Smooth muscle cell (in vitro differentiated cells): ENCODE measurements at regions not wholly inside any gene's neighbourhood (a gene's known extent, or its start where the extent isn't known, plus 50 kb on each side); places are given as distances from the start of the nearest gene placed in this dataset.
A peak's percentile ranks its signal among the peaks of the same experiment; 100 is the strongest.

ENCODE experiments used
- DNase-seq: peaks from one replicate; lab custom pipeline; 2025; ENCODE audit not compliant: unreplicated experiment; lab: John Stamatoyannopoulos, UW
- H2AFZ ChIP-seq: fragments of 200-600 bp; sonication (generic); 2 replicates; pipeline ENCODE4 v1.6.0; 2016; ENCODE audit warnings: antibody characterized with exemption, low read depth, mild to moderate bottlenecking
- H3F3A ChIP-seq: fragments of 200-600 bp; sonication (generic); 2 replicates; pipeline ENCODE4 v1.6.0; 2017; ENCODE audit warnings: antibody characterized with exemption, low read depth
- H3K27ac ChIP-seq: fragments of 200-600 bp; sonication (generic); 2 replicates; pipeline ENCODE4 v1.5.1; 2016; ENCODE audit warnings: low read depth, mild to moderate bottlenecking
- H3K27me3 ChIP-seq: fragments of 200-600 bp; sonication (generic); 2 replicates; pipeline ENCODE4 v1.6.1; 2016; ENCODE audit warnings: low read depth, mild to moderate bottlenecking
- H3K36me3 ChIP-seq: fragments of 200-600 bp; sonication (generic); 2 replicates; pipeline ENCODE4 v1.5.1; 2016; ENCODE audit warnings: low read depth
- H3K4me1 ChIP-seq: fragments of 200-600 bp; sonication (generic); 2 replicates; pipeline ENCODE4 v1.5.1; 2016; ENCODE audit warnings: low read depth
- H3K4me2 ChIP-seq: fragments of 200-600 bp; sonication (generic); 2 replicates; pipeline ENCODE4 v1.6.0; 2016; ENCODE audit warnings: mild to moderate bottlenecking
- H3K4me3 ChIP-seq: fragments of 200-600 bp; sonication (generic); 2 replicates; pipeline ENCODE4 v1.5.1; 2016; ENCODE audit warnings: mild to moderate bottlenecking
- H3K79me2 ChIP-seq: fragments of 200-600 bp; sonication (generic); 2 replicates; pipeline ENCODE4 v1.6.0; 2016; ENCODE audit warnings: low read depth, mild to moderate bottlenecking
- H3K9ac ChIP-seq: fragments of 200-600 bp; sonication (generic); 2 replicates; pipeline ENCODE4 v1.6.0; 2016; ENCODE audit warnings: low read depth
- H3K9me3 ChIP-seq: fragments of 200-600 bp; sonication (generic); replicated peaks from 2 replicates; pipeline ENCODE4 v1.5.1; 2016; ENCODE audit warnings: low read depth
- H4K20me1 ChIP-seq: fragments of 200-600 bp; sonication (generic); 2 replicates; pipeline ENCODE4 v1.6.0; 2016; ENCODE audit warnings: low read depth
- CTCF ChIP-seq: fragments of 200-600 bp; sonication (generic); IDR thresholded peaks from 2 replicates; pipeline ENCODE4 v1.5.1; 2017; ENCODE audit warnings: borderline replicate concordance, mild to moderate bottlenecking, antibody characterized with exemption; ENCODE audit not compliant: insufficient read depth, poor library complexity, severe bottlenecking
- WGBS: methylation state at CpG from one replicate; pipeline ENCODE4 v1.1.7; 2016; ENCODE audit warnings: low lambda C conversion rate; 5-methylcytosine and 5-hydroxymethylcytosine counted together

- no peaks in the 10 kb centered on the region for H3K9me3 ChIP-seq
- H3F3A ChIP-seq: no peaks in the 10 kb centered on the region
- WGBS: 94% methylated on average over 3 of the region's 3 CpGs
Observed at GRCh38 chr2:146128216-146128615, 1608.3 kb upstream of the ZEB2 start.

GRCh38 chr2:146125551-146125950 is 1605.6 kb upstream of the ZEB2 start:
- no peak overlapping the region for H3K9ac ChIP-seq
- H3F3A ChIP-seq: no peaks in the 10 kb centered on the region
- no peaks in the 10 kb centered on the region for H4K20me1 ChIP-seq
- H3K36me3 ChIP-seq: no peaks in the 10 kb centered on the region
- H3K79me2 ChIP-seq: no peaks in the 10 kb centered on the region
- no peaks in the 10 kb centered on the region for H3K9me3 ChIP-seq
- no peaks in the 10 kb centered on the region for H3K27me3 ChIP-seq
- no peak for TF ChIP-seq CTCF
- H3K4me1 ChIP-seq: no peaks in the 10 kb centered on the region
- H3K4me3 ChIP-seq: no peak overlapping the region
- H3K4me2 ChIP-seq: no peak overlapping the region
- H3K27ac ChIP-seq: no peak overlapping the region
- no peak for DNase-seq
- no peak overlapping the region for H2AFZ ChIP-seq

More at GRCh38 chr2:146128216-146128615, 1608.3 kb upstream of the ZEB2 start:
- Histone ChIP-seq H3K79me2 (no peaks in the 10 kb centered on the region), H3K4me3 (no peak overlapping the region), H3K27ac (no peak overlapping the region), H3K4me1 (peaks cover under 1% of the 10 kb centered on the region), H3K27me3 (no peaks in the 10 kb centered on the region), H3K36me3 (no peaks in the 10 kb centered on the region), H4K20me1 (no peaks in the 10 kb centered on the region), H2AFZ (no peak overlapping the region), H3K9ac (no peak overlapping the region), H3K4me2 (no peak overlapping the region)
- DNase-seq: no peak
- no peak for TF ChIP-seq CTCF

- Histone ChIP-seq H3K79me2 (no peaks in the 10 kb centered on the region), H3K9ac (no peak overlapping the region), H3K9me3 (no peaks in the 10 kb centered on the region), H3K4me1 (no peaks in the 10 kb centered on the region), H3K27ac (no peak overlapping the region), H3F3A (no peaks in the 10 kb centered on the region), H4K20me1 (no peaks in the 10 kb centered on the region), H3K27me3 (no peaks in the 10 kb centered on the region), H2AFZ (no peak overlapping the region), H3K4me2 (no peak overlapping the region), H3K4me3 (no peak overlapping the region), H3K36me3 (no peaks in the 10 kb centered on the region)
- DNase-seq: no peak
- no peak for TF ChIP-seq CTCF
- 38% methylated on average over 2 of the region's 2 CpGs for WGBS
Observed at GRCh38 chr2:146124741-146125140, 1604.8 kb upstream of the ZEB2 start.

GRCh38 chr2:146123714-146124113 is 1603.8 kb upstream of the ZEB2 start:
- H3K27ac ChIP-seq: peak overlapping the region; percentile 8
- H3K4me1 ChIP-seq: no peaks in the 10 kb centered on the region
- no peaks in the 10 kb centered on the region for H3K27me3 ChIP-seq
- 4% methylated on average over 1 of the region's 1 CpG for WGBS
- H3F3A ChIP-seq: no peaks in the 10 kb centered on the region
- H3K9ac ChIP-seq: no peak overlapping the region
- H4K20me1 ChIP-seq: no peaks in the 10 kb centered on the region
- H2AFZ ChIP-seq: peak overlapping the region; percentile 67
- H3K4me3 ChIP-seq: no peak overlapping the region
- no peaks in the 10 kb centered on the region for H3K9me3 ChIP-seq
- no peak for TF ChIP-seq CTCF
- H3K79me2 ChIP-seq: no peaks in the 10 kb centered on the region
- peak overlapping the region; percentile 44 for H3K4me2 ChIP-seq
- H3K36me3 ChIP-seq: no peaks in the 10 kb centered on the region
- no peak for DNase-seq
